GM19328 (cell line): ENCODE measurements at regions not wholly inside any gene's neighbourhood (a gene's known extent, or its start where the extent isn't known, plus 50 kb on each side); places are given as distances from the start of the nearest gene placed in this dataset.

Experiments used
- ATAC-seq: cut with Tn5 transposase; IDR thresholded peaks from one replicate; pipeline ENCODE4 v1.9.1; 2021; ENCODE audit warnings: mild to moderate bottlenecking, moderate library complexity; ENCODE audit not compliant: unreplicated experiment

DNA sequence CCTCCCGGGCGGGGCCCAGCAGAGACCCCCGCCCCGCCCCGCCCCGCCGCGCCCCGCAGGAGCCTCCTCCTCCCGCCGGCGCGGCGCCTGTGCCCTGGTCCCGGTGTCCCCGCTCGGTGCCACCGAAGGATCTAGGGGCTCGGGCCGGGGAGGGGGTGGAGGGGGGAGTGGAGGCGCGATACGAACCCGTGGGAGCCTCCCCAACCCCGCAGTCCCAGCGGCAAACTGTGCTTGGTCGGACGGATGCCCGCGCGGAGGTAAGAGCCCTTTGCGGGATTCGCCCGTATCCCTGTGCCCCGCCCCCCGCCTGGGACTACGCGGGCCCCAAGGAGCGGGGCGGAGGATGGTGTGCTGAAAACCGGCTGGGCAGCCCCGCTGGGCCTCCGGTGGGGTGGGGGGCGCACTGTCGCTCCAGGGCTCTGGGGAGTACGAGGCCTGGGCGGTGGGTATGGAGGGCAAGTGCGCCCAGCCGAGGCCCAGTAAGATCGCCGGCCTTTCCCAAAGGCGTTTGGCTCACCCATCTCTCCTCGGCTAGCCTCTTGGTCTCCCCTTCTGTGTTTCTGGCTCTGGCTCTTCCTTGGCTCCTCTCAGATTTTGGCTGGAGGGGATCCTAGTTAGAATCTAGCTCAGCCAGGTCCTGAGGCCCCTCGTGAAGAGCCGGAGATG is 65.6 kb upstream of the POLG start:
- no peak for ATAC-seq

DNA sequence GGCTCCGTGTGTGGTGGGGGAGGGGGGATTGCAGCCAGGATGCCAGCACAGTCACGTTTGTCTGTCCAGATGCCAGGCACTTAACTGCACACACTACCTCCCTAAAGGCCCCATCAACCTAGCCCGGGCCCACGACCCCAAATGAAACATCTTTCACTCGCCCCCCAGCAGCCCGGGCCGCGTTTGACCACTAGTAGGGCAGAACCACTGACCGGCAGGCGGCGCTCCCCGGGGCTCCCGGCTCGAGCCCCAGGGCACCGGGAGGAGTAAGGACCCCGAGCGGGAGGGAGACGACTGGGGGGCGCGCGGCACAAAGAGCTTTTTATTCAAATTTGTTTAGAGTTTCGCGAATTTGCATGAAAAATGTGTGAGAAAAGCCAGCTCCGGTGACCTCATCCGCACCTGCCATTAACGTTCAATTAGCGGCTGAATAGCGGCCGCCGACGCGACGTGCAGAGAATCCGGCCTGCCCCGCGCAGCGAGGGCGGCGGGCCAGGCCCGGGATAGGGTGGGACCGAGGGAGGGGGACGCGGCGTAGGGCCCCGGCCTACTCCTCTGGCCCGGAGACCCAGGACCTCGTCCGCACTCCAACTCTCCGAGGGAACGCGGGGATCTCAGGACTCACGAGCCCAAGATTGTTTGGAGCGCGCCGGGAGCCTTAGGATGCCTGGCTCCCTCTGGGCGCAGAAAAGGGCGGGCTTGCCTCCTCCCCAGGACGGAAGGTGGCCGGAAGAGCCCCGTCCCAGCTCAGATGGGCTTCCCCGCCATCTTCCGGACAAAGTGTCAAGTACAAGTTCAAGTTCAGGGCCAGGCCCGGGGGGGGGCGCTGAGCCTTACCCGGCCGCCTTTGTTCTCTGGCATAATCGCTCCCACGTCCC is 64.9 kb upstream of the POLG start:
- no peak for ATAC-seq

DNA sequence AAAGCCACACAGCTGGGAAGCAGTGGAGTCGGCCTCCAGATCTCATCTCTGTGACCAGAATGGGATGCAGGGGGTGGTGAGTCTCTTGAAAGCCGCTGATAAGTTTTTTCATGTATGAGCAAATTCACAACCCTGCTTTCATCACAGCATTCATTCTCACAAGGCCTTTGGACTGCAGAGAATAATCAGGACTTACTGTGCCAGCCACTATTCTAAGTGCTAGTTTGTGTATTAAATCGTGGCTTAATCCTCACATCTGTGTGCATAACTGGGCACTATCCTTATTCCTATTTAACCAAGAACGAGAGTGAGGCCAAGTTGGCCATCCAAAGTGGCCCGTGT is 64.2 kb upstream of the POLG start:
- ATAC-seq = no peak

DNA sequence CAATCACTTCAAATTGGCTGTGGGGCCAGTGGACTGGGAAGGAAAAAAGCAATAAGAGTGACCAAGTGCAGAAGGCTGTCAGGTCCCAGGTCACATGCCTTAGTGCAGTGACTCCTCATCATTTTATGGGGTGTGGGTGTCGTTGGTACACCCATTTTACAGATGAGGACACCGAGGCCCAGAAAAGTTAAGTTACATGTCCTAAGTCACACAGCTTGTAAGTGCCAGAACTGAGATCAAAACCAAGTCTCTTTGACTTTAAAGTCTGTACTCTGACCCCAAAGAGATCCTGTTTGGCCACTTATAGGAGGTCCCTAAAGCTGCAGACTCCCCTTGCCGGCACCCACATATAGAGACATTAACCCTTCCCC is 63.0 kb upstream of the POLG start:
- ATAC-seq = no peak

DNA sequence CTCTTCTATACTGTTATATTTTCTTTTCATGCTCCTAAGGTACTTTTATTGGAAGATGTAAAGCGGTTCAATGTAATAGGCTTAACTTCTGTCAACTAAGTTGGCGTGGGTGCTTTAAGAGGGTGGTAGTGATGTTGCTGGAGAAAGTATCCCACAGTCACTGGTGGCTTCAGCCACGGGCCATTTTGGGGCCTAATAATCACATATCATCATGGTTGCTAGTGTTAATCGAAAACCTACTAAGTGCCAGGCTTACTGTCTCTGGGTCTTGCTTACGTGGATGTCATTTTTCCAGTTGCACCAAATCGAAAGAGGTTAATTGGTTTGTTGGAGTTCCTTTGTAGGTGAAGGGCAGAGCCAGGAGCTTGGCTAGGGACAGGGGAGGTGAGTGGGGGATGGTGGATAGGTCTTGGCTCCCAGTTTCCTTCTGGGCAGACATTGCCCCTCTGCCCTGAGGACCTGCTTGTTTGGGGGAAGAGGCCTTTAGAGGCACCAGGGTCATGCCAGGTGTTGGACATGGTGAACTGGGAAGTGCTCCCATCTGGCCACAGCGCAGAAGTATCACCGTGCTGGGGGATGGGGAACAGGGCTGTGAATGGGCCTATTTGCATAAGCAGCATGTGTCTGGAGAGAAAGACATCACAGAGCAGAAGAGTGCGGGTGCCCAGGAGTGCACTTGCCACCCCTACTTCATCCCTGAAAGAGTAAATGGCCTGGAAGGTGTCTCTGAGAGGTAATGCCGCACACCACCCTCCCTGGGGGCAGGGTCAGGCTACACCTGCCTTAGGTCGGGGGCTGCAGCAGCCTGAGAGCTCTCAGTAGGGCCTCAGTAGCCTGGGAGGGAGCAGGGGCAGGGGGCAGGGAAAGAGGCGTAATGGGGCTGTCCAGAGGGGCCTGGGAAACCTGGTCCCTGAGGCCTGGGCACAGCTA is 62.4 kb upstream of the POLG start:
- ATAC-seq = no peak

DNA sequence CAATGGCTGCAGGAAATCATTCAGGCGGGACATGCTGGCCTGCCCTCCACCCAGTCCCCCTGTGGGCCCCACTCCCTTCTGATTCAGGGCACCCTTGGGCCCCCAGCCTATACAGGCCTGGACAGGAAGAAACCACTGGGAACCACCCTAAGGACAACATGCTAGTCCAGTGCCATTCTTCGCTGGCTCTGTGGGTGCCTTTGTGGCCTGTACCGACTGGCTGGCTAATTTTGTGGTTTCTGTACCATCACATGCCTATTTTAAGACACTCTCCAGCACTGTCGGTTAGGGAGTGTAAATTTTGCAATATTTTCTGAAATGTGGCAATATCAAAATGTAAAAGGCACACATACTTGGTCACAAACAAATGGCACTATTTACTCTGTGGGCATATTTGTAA is 61.4 kb upstream of the POLG start:
- ATAC-seq = no peak

DNA sequence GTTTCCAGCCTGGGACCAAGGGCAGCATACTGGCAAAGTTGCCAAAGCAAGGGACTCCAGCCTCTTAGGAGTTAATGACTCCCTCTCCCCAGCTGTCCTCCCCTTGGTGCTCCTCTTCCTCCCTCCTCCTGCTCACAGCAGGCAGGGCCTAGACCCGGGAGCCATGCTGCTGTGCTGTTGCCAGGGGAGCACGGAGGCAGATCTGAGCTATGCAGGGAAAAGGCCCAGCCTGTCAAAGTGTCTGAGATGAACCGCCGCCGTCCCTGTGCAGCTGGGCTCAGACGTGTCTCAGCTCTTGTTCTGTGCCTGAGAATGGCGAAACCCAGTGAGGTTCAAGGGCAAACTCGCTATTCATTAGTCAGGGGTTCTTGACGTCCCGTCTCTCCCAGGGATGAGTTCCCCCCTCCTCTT is 60.8 kb upstream of the POLG start:
- ATAC-seq = no peak

DNA sequence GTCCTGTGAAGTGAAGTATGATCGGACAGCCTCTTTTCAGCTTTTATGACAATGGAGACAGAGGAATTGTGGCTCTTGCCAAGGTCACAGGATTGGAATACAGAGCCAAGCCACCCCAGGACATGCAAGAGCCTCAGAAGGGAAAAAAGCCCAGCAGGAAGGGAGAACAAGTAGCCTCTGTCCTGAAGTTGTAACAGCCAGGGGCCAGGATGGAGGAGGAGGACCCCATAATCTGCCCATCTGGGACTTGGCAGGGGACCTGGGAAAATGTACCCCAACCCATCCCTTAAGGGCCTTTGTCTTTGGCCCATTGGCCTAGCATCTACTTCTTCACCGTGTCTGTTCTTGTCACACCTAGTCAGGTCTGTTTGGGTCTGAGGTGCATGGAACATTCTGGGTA is 60.4 kb upstream of the POLG start:
- no peak for ATAC-seq

DNA sequence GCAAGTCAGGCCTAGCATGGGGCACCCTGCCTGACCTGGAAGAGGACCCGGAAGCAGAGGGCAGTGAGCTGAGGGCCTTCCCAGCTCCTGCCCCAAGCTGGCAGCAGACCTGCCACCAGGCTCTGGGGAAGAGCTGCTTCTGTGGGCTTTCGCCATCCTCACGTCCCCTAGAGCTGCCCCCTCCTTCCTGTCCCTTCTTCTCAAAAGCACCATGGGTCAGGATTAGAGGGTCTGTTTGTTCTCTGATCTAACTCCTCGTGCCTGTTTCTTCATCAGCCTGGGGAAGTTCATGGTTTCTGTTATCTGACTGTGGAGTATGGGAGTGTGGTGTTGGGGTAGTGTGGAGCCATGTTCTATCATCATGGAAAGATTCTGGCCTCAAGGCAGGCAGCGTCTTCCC is 58.4 kb upstream of the POLG start:
- no peak for ATAC-seq

DNA sequence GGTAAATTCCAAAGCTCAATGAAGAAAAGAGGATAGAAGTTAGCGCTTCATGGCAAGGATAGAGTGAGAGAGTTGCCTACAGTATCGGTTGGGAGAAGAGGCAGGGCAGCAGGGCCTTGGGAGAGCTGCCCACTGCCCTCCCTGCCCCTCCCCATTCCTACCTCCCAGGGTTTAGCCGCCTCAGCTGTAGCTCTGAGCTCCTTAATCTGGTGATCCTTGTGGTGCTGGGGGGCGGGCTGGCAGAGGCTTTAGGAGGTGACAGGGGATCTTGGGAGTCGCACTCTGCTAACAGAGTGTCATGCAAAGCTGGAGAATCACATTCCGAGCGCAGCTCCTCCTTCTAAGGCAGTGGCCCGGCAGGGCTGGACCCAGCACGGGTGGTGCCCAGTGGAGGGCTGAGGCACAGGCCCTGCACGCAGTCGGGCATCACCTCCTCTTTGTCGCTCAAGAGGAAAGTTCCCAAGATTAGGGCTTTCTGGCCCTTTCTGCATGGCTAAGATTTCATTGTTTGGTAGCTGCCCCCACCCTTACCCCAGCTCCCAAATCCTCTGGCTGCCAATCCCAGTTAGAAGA is 57.1 kb upstream of the POLG start:
- no peak for ATAC-seq

DNA sequence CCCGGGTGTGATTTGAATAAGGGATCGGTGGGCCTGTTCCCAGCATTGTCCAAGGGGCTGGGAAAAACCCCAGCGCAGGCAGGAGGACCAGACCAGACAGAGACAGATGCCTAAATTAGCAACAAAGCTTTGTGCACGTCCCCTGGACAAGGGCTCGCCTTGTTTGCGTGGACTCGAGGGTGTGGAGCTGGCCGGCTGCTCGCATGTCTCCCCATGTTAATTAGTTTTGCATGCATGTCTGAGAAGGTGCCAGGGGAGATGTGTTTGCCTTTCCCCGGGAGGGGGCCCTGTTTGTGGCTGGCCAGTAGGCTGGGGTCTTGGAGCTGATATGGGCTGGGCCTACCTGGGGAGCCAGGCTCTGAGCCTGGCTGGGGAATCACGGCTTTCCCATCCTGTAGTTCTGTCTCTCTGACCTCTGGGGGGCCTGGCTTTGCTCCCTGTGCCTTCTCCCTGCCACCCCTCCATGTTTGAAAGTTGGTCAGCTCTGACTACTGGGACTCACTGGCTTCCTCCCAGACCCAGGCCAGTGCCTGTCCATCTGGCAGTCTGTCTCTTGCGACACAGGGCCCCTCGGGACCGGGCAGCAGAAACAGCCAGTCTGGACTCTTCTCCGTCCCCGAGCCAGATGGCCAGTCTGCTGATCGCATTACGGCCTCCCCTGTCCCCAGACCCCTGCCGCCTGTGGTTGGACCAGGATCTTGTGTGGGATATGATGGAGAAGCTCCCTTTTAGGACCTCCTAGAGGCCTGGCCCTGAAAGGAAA is 55.4 kb upstream of the POLG start:
- ATAC-seq = no peak

DNA sequence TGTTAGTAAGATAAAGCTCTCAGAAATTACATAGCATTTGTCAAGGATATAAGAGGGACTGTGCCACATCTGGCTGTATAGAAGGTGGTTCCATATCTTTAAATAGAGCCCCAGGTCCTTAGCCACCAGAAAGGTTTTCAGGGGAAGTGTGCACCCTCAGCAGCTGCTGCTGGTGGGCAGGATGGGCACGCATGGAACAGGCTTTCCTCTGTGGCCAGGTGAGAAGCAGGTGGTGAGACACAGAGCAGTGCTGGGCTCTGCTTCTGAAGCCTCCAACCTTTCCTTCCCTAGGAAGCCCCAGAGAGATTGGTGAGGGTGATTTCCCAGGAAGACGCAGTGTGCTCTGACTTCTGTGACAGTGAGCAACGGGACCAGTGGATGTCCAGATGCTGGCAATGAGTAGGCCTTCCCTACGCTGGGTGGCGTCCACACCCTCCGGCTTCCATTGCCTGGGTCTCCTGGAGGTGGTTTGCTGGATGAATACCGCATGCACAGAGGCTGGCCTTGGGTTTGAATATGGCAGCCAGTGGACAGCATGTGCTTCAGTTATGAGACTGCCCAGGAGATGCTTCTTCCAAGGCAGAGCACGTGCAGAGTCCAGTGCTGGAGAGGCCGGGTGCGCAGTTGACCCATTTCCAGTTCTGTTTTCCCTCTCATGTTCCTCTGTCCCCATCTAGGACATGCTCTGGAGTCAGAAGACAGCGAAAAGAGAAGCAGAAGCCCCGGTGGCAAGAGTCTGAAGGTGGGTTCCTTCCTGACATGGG is 52.7 kb upstream of the POLG start:
- ATAC-seq = no peak

DNA sequence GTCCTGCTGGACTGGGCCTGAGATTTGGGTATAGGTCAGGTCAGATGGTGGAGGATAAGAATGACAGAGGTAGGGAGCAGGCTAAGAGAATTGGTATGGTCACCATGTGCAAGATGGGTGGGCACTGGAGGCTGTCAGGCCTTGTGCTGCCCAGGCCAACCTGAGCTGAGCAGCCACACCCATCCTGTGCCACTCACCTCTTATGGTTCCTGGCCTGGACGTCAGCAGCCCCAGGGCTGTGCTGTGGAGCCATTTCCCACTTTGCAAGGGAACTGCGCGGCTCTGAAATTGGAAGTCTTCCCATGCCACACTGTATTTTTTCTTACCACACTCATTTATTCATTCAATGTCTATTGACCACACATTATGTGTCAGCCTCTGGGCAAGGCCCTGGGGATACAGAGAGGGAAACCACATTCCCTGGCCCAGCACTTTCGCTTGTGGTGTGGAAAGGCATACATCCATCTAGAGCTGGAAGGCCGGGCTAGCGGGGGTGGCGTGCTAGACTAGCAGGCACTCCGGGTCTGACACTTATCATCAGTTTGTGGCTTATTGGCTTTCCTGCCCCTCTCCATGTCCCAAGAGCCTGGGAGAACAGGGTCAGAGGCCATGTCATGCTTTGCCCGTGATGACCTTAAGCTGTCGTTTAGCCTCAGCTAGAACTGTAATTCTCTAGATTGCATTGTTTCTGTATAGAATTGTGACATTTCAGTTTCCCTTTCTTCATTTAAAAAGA is 51.1 kb upstream of the POLG start:
- ATAC-seq = no peak
